Body of pancreas (tissue), 4 donors: ENCODE measurements at regions not wholly inside any gene's neighbourhood (a gene's known extent, or its start where the extent isn't known, plus 50 kb on each side); places are given as distances from the start of the nearest gene placed in this dataset.

Experiments used
- ATAC-seq: fragments of 150-250 bp; one replicate; pipeline ENCODE4 v1.9.1; 2016
- DNase-seq, 4 donors: peaks; one replicate each; pipeline ENCODE4 v3.0.0-alpha.2; 2019
- H3K27ac ChIP-seq, 4 donors: fragments of 200-600 bp; sonication (generic); 1 replicate in 3 of 4; 2 replicates in 1 of 4; pipeline versions ENCODE4 v1.5.1 to v1.6.1; 2016 to 2019; ENCODE audit warnings: mild to moderate bottlenecking in 1 of 4, mixed read lengths in 1 of 4, moderate library complexity in 1 of 4
- H3K27me3 ChIP-seq, 2 donors: fragments of 200-600 bp; sonication (generic); one replicate each; pipeline ENCODE4 v1.6.0; 2016; ENCODE audit warnings: mild to moderate bottlenecking in 1 of 2
- H3K36me3 ChIP-seq, 2 donors: fragments of 200-600 bp; sonication (generic); replicated peaks in 1 of 2; 2 replicates each; pipeline ENCODE4 v1.5.1; 2016; ENCODE audit warnings: low read depth in 2 of 2; ENCODE audit not compliant: insufficient read depth in 1 of 2
- H3K4me1 ChIP-seq: fragments of 200-600 bp; sonication (generic); one replicate; pipeline ENCODE4 v1.6.0; 2016
- H3K4me3 ChIP-seq, 2 donors: fragments of 200-600 bp; sonication (generic); 1 replicate in 1 of 2; 2 replicates in 1 of 2; pipeline ENCODE4 v1.5.1; 2016 to 2019
- H3K9me3 ChIP-seq, 3 donors: fragments of 200-600 bp; sonication (generic); 1 replicate in 2 of 3; 2 replicates in 1 of 3; pipeline ENCODE4 v1.5.1; 2016
- POLR2A ChIP-seq, 3 donors: fragments of 450-650 bp; IDR thresholded peaks; one replicate each; pipeline ENCODE4 v1.6.1; 2016; ENCODE audit warnings: antibody characterized with exemption in 3 of 3, mild to moderate bottlenecking in 2 of 3
- WGBS, 2 donors: methylation state at CpG; one replicate each; pipeline ENCODE4 v1.1.5; 2017; 5-methylcytosine and 5-hydroxymethylcytosine counted together
- intact Hi-C: fragments of 100-400 bp; cut with DNase I; formaldehyde crosslinking; loops from one replicate; pipeline ENCODE4 v1.15.1; 2023
- TF ChIP-seq, protein P1 (sequence below), 7 experiments: fragments of 450-650 bp in 4 of 7; fragments of 200-600 bp in 3 of 7; sonication (generic) in 3 of 7; IDR thresholded peaks; one replicate each; pipeline ENCODE4 v1.5.1; 2016 to 2019; ENCODE audit warnings: antibody characterized with exemption in 7 of 7

DNA sequence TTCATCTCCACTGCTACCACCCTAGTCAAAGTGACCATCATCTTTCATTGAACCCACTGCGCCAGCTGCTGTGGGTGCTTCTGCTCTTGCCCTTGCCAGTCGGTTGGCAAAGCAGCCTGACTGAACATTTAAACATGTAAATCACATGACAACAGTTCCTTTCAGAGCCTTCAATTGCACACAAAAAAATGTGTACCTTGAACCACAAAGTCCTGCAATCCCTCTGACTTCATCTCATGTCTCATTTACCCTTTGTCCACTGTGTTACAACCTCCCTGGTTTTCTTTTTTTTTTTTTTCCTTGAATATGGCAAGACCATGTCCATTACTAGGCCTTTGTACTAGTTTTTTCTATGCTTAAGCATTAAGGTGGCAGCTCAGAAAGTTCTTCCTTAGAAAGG is 183.5 kb downstream of the GBA3 start:
- no peak for DNase-seq
- no peak for ATAC-seq
- Histone ChIP-seq H3K27me3 (no peaks in the 10 kb centered on the region), H3K9me3 (no peaks in the 10 kb centered on the region), H3K36me3 (no peaks in the 10 kb centered on the region), H3K4me1 (no peaks in the 10 kb centered on the region), H3K27ac (no peak overlapping the region), H3K4me3 (no peak overlapping the region)
- WGBS, 2 donors = 59 to 64% methylated on average over 2 of the region's 2 CpGs
- TF ChIP-seq, protein P1, sequence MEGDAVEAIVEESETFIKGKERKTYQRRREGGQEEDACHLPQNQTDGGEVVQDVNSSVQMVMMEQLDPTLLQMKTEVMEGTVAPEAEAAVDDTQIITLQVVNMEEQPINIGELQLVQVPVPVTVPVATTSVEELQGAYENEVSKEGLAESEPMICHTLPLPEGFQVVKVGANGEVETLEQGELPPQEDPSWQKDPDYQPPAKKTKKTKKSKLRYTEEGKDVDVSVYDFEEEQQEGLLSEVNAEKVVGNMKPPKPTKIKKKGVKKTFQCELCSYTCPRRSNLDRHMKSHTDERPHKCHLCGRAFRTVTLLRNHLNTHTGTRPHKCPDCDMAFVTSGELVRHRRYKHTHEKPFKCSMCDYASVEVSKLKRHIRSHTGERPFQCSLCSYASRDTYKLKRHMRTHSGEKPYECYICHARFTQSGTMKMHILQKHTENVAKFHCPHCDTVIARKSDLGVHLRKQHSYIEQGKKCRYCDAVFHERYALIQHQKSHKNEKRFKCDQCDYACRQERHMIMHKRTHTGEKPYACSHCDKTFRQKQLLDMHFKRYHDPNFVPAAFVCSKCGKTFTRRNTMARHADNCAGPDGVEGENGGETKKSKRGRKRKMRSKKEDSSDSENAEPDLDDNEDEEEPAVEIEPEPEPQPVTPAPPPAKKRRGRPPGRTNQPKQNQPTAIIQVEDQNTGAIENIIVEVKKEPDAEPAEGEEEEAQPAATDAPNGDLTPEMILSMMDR (IDR thresholded peaks at IDR 0.05) = no peak
- TF ChIP-seq POLR2A (IDR thresholded peaks at IDR 0.05) = no peak
- intact Hi-C loops = no loop called here

DNA sequence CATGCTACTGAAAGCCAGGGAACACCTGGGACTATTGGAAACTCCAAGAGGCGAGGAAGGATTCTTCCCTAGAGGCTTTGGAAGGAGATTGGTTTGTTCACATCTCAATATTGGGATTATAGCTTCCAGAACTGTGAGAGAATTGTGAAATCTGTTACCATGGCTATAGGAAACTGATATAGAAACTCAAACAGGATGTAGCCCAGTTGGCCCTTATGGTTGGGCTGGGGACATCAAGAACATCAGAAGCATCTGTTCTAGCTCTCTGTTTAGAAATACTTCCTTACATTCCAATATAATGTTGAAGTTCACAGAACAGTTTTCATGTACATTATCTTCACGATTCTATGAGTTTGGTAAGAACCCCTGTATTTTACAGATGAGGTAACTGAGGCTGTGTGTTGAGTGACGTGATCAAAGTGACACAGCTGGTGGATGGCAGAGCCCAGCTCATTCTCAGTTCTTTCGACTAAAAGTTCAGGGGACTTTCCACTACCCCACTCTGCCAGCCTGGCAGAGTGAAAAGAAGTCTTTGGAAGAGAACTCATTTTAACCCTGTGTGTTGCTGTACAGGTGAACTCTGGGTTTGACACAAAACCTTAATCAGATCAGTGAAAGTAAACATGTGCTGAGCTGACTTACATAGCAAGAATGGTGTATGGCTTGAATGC is 183.0 kb downstream of the GBA3 start:
- H3K36me3 ChIP-seq = no peaks in the 10 kb centered on the region
- ATAC-seq (no peak), DNase-seq (no peak)
- TF ChIP-seq, protein P1 (IDR thresholded peaks at IDR 0.05) = no peak
- TF ChIP-seq POLR2A (IDR thresholded peaks at IDR 0.05) = no peak
- no peak overlapping the region for H3K27ac ChIP-seq
- 70 to 83% methylated on average over 4 of the region's 4 CpGs for WGBS, 2 donors
- no peaks in the 10 kb centered on the region for H3K27me3 ChIP-seq
- intact Hi-C loops = no loop called here
- no peaks in the 10 kb centered on the region for H3K9me3 ChIP-seq
- no peaks in the 10 kb centered on the region for H3K4me1 ChIP-seq
- no peak overlapping the region for H3K4me3 ChIP-seq

DNA sequence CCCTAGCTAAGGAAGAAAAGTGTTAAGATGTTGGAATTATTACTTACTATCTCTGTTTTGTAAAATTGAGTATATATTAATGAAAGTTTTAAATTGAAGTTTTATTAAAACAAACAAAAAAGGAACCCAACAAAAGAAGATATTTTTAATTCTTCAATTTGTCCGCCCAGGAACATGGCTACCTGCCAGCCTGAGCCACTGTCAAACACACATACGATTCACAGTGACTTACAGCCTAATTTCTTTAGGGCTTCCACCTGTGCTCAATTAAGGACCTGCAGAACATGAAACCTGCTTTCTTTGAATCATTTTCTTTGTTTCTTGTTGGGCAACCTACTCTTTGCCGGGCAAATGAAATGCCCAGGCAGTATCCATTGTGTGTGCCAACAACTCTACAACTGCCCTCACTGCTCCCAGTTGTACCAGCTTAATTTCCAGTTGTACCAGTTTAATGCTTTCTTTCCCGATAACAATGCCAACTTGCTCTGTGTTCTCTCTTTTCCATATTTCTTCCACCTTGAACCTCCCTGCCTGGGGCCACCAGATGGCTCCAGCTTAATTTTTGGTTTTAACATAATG is 181.7 kb downstream of the GBA3 start:
- TF ChIP-seq, protein P1 (IDR thresholded peaks at IDR 0.05) = no peak
- TF ChIP-seq POLR2A (IDR thresholded peaks at IDR 0.05) = no peak
- H3K27me3 ChIP-seq = no peaks in the 10 kb centered on the region
- H3K9me3 ChIP-seq = no peaks in the 10 kb centered on the region
- no peaks in the 10 kb centered on the region for H3K36me3 ChIP-seq
- 51 to 63% methylated on average over 4 of the region's 4 CpGs for WGBS, 2 donors
- ATAC-seq = no peak
- H3K27ac ChIP-seq = no peak overlapping the region
- no peak for DNase-seq
- H3K4me3 ChIP-seq = no peak overlapping the region
- intact Hi-C loops = no loop called here
- H3K4me1 ChIP-seq = no peaks in the 10 kb centered on the region

DNA sequence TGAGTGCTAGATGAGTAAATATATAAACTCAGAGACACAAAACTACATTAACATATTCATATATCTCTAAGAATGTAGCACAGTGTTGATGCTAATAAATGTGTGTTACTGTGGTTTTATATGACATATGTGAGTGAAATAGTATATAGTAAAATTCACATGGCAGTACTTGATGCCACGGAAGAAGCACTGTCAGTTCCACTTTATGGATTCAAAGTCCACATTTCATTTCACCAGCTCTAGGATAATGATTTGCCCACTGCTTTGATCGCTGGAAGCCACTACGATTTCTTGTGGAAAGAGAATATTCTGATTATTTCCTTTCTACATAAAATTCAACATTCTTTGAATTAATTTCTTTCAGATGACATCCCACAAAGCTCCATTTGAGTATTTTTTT is 181.2 kb downstream of the GBA3 start:
- TF ChIP-seq, protein P1 (IDR thresholded peaks at IDR 0.05) = no peak
- TF ChIP-seq POLR2A (IDR thresholded peaks at IDR 0.05) = no peak
- Histone ChIP-seq H3K27ac (no peak overlapping the region), H3K4me3 (no peak overlapping the region), H3K36me3 (no peaks in the 10 kb centered on the region), H3K9me3 (no peaks in the 10 kb centered on the region), H3K27me3 (no peaks in the 10 kb centered on the region), H3K4me1 (no peaks in the 10 kb centered on the region)
- WGBS, 2 donors = 51 to 54% methylated on average over 3 of the region's 3 CpGs
- DNase-seq (no peak), ATAC-seq (no peak)
- intact Hi-C loops = no loop called here
